Right lung (tissue), 2 donors: ENCODE measurements at regions not wholly inside any gene's neighbourhood (a gene's known extent, or its start where the extent isn't known, plus 50 kb on each side); places are given as distances from the start of the nearest gene placed in this dataset.

ENCODE experiments used
- DNase-seq, 2 donors: peaks; one replicate each; pipeline ENCODE4 v3.0.0-alpha.2; 2013

DNA sequence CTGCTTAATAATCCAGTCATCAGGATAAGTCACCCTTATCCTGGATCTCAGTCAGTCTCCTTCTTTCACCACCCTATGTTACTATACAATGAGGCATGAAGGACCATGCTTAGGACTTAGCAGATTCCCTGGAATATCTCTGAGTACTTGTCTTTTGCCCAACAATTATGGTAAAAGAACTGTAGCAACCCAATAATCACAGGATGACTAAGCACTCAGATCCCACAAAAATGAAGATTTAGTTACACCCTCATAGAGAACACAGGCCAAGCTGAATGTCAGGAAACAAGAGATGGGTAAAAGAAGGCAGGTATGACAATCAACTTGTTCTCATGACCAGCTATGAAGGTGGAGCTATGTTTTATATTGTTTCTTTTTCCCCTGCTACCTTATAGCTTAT lies 91.4 kb downstream of the EDN1 start:
- no peak for DNase-seq

DNA sequence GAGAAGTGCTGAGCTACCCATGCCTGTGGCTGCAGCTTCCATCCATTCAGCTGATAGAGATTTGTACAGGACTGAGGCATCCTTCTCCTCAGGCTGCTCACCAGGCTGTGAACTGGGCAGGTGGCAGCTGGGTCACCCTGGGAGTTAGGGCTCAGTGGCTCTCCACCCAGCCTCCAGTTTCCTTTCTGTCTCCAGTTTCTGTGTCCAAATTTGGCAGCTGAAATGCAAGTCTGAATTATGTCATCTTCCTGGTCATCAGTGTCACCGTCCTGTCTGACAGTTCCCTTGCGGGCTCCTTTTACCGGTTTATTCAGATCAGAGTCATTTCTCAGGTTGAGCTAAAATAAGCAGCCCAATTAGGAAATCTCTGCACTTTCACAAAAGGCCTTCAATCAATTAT lies 93.3 kb downstream of the EDN1 start:
- no peak for DNase-seq

DNA sequence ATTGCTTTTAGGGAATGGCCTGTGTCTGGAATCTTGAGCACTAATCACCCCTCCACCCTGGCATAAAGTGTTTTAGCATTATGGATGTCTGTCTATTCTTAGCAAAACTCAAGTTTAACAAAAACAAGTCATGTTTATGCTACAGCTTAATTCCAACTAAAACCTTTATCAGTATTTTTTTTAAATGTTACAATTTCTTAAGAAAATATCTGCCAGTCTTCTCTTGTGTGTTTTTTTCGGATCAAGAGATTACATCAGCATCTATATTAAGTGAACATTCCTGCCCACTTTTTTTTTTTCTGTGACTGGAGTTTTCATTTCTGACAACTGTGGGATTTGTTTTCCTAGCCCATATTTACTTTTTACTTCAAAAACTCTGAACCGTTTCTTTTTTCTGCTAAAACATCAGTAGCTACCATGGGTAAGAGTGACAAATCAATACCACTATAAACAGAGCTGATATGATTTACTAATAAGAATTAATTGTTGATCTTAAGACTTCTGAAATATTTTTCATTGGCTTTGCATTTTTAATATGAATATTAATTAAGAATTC lies 94.3 kb downstream of the EDN1 start:
- no peak for DNase-seq

DNA sequence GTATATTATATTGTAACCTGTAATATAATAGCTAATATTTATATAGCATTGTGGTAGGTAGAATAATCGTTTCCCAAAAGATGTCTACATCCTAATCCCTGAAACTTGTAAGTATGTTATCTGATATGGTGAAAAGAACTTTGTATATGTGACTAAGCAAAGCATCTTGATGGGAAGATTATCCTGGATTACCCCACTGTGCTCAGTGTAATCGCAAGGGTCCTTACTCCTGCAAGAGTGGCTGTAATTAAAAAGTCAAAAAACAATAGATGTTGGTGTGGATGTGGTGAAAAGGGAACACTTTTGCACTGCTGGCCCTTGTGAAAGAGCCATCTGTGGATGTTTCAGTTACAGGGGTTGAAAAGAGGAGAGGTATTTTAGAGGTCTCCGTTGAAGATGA lies 95.2 kb downstream of the EDN1 start:
- DNase-seq, result no peak

DNA sequence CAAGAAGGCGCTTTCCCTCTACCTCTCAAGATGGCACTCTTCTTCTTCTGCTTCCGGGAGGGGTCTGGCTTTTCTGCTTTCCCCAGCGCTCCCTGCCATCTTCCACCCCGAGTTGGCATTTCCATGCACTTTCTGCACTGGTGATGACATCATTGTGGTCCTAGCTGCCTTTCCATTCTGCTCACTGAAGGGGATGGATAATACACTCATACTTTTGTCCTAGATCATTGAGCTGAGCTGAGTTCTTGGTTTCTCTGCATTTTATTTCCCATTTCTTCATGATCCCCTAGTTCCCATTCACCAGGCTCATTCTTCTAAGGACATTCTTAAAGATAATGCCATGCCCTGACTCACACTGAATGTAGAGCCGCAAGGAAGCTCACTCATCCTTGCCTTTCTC lies 96.7 kb downstream of the EDN1 start:
- DNase-seq, result no peak

DNA sequence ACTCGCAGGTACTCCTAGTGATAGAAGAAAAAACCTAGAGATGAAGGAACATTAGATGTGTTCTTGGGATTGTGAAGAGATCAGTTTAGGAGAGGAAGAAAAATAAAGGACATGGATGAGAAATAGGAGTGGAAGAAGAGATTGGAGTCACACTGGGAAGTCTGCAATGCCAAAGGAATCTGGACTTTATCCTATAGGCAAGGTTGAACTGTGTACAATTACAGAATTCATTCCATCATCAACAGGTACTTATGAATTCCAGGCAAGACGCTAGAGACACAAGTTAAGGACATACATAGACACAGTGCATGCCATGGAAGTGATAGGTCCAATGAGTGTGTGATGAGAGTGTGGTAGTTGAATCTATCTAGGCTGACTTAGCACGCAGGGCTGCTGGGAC lies 101.3 kb downstream of the EDN1 start:
- no peak for DNase-seq

DNA sequence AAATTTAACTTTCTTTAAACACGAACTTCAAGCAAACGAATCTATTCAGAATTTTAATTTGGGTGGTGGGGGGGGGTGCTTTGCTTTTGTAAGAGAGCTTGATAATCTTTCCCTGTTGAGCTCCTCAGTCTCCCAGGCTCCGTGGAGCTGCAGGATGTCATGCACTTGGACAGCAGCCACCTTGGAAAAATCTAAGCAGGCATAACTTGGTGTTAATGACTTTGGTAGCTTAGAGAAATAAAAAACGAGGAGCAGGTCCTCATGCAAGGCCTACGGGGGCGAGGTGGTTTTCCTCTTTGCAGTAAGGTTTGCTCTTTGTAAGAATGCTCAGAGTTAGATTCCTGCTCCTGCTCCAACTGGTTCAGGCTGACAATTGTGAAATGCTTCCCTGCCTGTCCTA lies 102.3 kb downstream of the EDN1 start:
- no peak for DNase-seq

DNA sequence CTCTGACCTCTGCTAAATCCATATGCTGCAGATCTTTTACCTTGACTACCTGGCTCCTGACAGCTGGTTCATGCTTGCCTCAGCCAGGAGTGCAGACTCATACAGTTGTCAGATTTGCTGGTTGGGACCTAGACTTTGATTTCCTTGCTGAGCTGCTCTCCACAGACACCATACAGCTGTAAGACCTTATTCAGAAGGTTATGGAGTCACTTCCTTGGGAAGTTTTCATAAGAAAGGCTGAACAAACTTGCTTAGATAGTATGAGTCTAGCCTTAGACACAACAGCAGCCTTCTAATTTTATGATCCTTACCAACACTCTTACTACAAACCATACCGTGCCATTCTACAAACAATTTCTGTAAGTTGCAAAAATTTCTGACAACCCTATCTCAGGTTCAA lies 102.9 kb downstream of the EDN1 start:
- no peak for DNase-seq

DNA sequence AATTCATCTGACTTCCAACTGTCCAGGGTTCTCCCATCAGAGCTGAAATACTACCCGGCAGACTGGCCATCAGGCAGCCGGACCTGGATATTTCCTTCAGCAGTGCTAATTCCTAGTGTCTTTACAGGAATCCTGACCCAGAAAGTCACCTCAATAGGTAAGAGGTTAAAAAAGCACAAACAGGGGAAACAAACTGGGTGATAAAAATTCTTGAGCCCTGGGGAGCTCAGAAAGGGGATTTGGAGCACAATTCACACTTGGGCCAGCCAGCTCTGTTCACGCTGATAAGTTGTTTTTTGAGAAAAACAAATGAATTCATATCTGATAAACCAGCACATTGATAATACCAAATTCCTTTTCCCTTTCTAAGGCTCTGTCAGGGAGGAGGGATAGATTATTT lies 104.0 kb downstream of the EDN1 start:
- DNase-seq, result no peak

DNA sequence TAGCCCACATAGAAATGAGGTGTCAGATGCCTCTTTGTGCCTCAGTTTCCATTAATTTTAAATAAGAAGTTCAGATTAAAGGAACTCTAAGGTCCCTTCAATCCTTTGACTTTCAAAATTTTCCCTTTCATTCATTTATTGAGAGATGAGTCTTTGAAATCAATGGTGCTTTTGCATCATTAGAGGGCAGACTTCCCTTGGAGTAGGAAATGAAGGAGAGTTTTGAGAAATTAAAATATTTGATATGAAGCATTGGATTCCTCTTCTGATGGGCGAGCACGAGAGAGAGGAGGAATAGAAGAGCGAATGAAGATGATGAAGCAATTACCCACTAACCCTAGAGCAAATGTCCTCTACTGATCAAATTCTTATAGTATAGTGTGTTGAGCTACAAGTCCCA lies 105.7 kb downstream of the EDN1 start:
- DNase-seq, result no peak

DNA sequence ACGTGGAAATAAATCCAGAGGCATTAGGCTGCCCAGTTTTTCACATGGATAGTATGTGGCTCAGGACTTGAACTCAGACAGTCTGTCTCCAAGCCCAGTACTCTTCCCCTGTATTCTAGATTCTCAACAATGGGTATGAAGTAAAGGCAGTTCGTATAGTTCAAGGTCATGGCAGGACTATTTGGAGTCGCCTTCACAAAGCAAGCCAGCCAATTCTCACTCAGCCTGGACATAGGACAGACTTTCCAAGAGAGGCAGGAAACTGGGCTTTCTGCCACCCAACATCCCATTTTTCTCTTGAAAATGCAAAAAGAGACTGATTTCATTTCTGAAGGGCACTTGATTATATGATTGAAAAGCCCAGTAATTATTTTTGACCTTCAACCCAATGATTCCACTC lies 111.0 kb downstream of the EDN1 start:
- DNase-seq, result no peak

DNA sequence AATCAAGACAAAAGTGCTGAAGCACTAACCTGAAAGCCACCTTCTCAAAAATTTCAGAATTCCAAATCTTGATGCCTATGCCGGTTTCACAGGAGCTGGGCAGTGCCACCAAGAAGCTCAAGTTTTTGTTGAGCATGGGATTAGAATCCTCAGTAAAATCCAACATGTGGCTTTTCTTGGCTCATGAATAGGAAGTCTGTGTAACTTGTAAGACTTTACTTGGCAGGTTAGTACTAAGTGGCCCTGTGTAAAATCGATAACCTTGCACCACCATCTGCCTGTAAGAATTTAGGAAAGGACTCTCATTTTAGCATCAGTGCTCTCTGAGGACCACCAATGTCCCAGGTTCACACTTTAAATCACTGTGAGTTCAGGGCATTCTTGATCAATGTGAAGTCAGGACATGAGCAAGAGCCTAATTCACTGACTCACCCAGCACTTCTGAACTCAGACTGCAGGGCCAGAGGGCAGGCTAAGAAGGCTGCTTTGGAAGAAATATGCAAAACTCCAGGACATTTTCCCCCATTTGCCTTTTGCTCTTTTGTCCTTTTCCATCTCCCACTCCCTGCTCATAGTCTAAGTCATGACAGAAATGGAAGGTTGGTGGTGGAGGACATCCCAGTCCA lies 113.2 kb downstream of the EDN1 start:
- DNase-seq, result no peak

DNA sequence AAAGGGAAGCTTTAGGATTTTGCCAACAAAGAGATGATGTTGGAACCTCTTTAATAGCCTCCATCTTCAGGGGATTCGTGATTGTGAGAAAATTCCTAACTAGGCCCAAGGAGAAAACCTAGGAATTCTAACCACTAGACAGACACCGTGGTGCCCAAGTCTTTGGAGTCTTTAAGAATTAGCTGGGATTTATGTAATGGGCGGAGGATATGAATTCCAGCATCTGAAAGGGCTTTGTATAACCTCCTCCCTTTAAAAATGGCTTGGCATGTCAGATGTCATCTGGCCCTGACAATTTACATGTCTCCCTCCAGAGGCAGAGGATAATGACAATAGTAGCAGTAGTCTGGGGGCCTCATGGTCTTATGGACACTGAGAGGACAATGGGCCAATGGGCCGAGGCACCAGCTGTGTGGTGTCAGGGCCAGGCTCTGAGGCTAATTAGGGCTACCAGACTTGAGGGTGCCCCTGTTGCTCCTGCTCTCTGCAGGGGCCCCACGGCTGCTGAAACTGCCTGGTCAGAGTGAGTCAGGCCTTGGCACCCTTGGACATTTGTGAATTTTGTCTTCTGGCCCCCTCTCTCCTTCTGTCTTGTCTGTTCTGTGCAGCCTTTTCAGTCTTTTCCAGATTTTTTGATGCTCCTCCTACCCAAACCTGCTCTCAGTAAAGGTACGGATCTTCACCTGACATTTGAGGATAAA lies 113.9 kb downstream of the EDN1 start:
- no peak for DNase-seq

DNA sequence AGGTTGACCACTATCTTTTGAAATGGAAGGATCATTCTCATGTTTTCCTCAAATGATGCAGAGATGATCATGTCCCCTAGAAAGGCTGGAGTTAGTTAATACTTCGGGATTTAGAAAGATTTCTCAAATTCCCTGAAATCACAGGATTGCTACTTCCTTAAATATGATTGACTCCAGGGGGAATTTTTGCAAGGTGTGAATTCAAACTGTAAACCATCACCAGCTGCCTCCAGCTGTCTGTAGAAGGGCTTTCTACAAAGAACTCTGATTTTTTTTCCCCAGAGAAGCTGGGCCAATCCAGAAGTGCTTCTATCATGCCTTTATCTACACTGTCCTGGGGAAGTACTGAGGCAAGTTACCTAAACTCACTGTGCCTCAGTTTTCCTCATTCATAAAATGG lies 114.5 kb downstream of the EDN1 start:
- DNase-seq, result no peak

DNA sequence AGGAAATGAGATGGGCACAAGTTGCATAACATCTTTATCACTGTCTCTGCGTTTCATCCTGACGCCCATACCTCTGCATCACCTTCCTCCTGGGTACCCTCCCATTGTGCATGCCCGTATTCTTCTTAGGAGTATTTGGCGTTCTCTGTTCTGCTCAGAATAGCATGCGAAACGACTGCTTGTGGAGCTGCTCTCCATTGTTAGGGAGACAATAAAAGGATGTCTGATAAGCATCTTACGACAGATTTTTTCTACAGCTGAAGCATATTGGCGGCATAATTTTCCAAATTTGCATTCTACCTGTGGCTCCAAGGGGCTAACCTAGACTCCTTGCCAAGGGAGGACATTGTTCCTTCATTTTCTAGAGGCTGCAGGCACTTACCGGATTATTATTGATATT lies 118.6 kb downstream of the EDN1 start:
- no peak for DNase-seq

DNA sequence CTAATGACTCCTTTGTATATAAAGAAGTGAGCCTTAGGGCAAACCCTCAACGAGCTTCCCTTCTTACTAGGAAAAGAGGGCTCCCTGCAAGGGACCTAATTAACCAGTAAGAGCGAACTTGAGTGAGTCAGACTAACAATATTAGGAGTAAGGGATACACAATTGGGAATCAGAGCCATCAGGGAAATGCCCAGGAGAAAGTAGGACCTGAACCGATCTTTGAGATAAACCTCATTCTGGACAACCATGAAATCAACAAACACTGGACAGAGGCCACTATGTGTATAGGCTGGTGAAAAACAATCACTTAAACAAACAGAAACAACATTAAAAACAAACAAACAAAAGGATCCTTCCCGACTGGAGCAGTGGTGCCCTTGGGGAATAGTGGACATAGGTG lies 120.8 kb downstream of the EDN1 start:
- DNase-seq, result no peak

DNA sequence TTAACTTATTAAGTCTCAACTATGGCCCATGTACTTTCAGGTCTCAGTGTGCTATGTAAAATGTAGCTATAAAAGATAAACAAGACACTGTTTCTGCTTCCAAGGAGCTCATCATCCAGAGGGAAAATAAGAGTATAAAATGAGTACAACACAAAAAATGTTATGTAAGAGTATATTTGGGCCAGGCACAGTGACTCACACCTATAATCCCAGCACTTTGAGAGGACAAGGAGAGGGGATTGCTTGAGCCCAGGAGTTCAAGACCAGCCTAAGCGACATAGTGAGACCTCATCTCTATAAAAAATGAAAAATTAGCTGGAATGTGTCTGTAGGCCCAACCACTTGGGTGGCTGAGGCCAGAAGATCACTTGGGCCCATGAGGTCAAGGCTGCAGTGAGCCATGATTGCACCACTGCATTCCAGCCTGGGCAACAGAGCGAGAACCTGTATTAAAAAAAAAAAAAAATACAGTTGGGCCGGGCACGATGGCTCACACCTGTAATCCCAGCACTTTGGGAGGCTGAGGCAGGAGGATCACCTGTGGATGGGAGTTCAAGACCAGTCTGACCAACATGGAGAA lies 124.0 kb downstream of the EDN1 start:
- DNase-seq, result no peak

DNA sequence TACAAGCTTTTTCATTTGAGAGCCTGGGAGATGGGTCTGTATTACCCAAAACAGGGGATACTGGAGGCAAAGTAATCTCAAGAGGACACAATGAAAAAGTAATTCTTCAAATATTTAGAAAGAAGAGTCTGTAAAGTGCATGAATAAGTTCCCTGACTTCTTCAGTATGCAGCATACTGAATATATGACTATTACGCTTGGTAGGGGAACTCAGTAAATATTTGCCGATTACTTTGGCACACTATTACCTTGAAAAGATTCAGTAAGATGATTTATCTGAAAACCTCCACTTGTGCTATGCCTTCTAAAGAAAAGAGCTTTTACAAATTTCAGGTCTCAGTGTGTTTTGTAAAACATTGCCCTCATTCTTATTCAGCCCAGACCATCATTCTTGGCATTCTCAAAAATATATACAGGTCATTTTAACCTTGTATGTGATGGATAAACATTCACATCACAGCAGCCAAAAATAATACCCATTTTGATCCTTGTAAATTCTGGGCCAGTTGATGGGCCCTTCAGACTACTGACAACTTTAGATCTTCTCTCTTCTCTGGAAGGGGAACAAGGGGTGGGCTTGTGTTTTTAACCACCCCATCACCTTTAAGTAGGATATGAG lies 125.9 kb downstream of the EDN1 start:
- no peak for DNase-seq

DNA sequence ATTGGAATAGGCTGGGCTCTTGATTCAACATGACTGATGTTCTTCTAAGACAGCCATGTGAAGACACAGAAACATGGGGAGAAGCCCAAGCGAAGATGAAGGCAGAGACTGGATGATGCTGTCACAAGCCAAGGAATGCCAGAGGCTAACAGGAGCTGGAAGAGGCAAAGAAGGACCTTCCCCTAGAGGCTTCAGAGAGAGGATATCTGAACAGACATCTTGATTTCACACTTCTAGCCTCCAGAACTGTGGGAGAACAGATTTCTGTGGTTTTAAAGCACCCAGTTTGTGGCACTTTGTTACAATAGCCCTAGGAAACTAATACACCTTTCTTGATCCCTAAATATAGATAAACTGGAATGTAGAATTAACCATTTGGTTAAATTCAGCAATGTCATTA lies 127.0 kb downstream of the EDN1 start:
- DNase-seq, result no peak

DNA sequence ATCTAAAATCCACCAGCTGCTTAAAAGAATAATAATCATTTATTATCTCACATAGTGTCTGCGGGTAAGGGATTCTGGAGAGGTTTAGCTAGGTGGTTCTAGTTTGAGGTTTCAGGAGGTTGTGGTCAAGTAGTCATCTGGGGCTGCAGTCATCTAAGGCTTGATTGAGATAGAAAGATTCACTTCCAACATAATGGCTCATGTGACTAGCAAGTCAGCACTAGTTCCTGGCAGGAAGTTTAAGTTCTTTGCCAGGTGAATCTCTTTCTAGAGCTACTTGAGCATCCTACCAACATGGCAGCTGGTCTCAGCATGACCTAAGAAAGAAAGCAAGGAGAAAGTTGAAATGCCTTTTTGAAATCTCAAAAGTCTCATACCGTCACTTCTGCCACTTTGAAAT lies 128.8 kb downstream of the EDN1 start:
- no peak for DNase-seq

DNA sequence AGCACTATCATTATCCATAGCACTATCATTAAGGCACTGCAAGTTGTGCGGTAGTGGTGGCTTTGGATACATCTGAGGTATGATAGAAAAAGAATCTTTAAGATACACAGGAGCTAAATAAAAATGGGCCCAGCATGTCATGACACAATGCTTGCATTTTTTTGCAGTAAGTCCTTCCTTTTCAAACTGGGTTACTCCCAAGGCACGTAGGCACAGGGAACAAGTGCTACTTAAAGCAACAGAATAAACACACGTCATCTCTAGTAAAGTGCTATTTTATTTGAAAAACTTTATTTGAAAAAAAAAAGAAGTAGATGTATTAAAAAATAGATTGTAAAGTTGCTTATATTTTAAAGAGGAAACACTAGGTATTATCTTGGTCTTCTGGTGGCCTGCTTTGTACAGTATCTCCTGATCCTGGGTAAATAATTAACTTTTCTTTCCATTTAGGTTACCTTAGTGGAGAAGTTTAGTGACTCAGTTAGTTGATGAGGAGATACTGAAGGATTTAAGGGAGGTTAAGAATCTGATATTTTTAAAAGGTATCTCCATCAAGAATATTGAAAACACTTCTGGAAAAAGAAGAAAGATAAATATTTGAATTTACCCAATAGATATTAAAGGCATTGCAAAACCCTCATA lies 129.6 kb downstream of the EDN1 start:
- DNase-seq, result peak; percentile 21 to 23

DNA sequence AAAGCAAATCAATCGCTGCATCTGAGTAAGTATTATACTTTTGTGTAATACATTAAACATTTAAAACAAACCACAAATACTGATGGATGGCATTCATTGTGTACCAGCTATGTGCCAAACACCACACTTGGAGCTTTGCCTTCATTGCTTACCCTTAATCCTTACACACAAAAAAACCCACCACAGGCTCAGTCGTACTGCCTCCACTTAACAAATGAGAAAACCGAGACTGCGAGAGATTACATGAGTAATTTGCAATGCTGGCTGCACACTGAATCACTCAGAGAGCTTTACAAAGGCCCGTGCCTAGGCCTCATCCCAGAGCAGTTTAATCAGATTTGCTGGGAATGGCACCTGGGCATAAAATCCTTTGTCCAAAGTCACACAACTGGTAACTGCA lies 130.5 kb downstream of the EDN1 start:
- no peak for DNase-seq

DNA sequence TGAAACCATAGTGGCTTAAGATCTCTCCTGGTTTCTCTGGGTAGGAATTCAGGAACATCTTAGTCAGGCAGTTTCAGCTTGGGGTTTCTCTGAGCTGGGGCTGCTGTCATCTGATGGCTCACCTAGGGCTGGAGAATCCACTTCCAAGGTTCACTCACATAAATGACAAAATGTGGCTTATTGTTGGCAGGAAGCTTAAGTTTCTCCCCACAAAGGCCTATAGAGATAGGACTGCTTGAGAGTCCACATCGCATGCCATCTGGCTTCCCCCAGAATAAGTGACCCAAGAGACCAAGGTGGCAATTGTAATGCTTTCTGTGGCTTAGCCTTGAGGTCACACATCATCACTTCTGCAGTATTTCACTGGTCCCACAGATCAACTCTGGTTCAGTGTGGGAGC lies 131.4 kb downstream of the EDN1 start:
- no peak for DNase-seq
